ENCODE measurements at regions not wholly inside any gene's neighbourhood (a gene's known extent, or its start where the extent isn't known, plus 50 kb on each side); places are given as distances from the start of the nearest gene placed in this dataset.
"Not testable (repeated sequence)": the region's sequence is repeated elsewhere in the genome, so short reads cannot be mapped to it uniquely, and the experiment has no call there.

- no peak overlapping the region for H3K27ac ChIP-seq (ENCODE audit: low read depth in 2 of 2, low read length in 1 of 2)
- H3K4me1 ChIP-seq (ENCODE audit: control insufficient read depth in 2 of 2, insufficient read depth in 2 of 2, low read length in 1 of 2) = no peaks in the 10 kb centered on the region
- 62 to 78% methylated on average over 3 of the region's 3 CpGs for WGBS, 2 donors
- no peaks in the 10 kb centered on the region for H3K9me3 ChIP-seq (ENCODE audit: control insufficient read depth in 2 of 2, insufficient read depth in 1 of 2, low read depth in 1 of 2, low read length in 1 of 2)
- H3K27me3 ChIP-seq (ENCODE audit: control insufficient read depth in 1 of 2, insufficient read depth in 2 of 2, low read length in 2 of 2) = no peaks in the 10 kb centered on the region
- H3K36me3 ChIP-seq (ENCODE audit: control insufficient read depth in 2 of 2, insufficient read depth in 2 of 2, low read length in 1 of 2) = no peaks in the 10 kb centered on the region
- no peak overlapping the region for H3K4me3 ChIP-seq (ENCODE audit: low read depth in 1 of 2, low read length in 2 of 2)
Observed at GRCh38 chr10:58072634-58073033, 195.1 kb downstream of the IPMK start.

- Histone ChIP-seq H3K4me3 (ENCODE audit: low read depth in 1 of 2, low read length in 2 of 2) (no peak overlapping the region), H3K27ac (ENCODE audit: low read depth in 2 of 2, low read length in 1 of 2) (no peak overlapping the region), H3K4me1 (ENCODE audit: control insufficient read depth in 2 of 2, insufficient read depth in 2 of 2, low read length in 1 of 2) (no peaks in the 10 kb centered on the region), H3K36me3 (ENCODE audit: control insufficient read depth in 2 of 2, insufficient read depth in 2 of 2, low read length in 1 of 2) (no peaks in the 10 kb centered on the region), H3K27me3 (ENCODE audit: control insufficient read depth in 1 of 2, insufficient read depth in 2 of 2, low read length in 2 of 2) (no peaks in the 10 kb centered on the region), H3K9me3 (ENCODE audit: control insufficient read depth in 2 of 2, insufficient read depth in 1 of 2, low read depth in 1 of 2, low read length in 1 of 2) (no peaks in the 10 kb centered on the region)
- WGBS, 2 donors = 59 to 66% methylated on average over 6 of the region's 6 CpGs
Observed at GRCh38 chr10:58070956-58071355, 196.7 kb downstream of the IPMK start.

- 89 to 95% methylated on average over 2 of the region's 2 CpGs for WGBS, 2 donors
- Histone ChIP-seq H3K27me3 (ENCODE audit: control insufficient read depth in 1 of 2, insufficient read depth in 2 of 2, low read length in 2 of 2) (no peaks in the 10 kb centered on the region), H3K4me3 (ENCODE audit: low read depth in 1 of 2, low read length in 2 of 2) (no peak overlapping the region), H3K27ac (ENCODE audit: low read depth in 2 of 2, low read length in 1 of 2) (no peak overlapping the region), H3K36me3 (ENCODE audit: control insufficient read depth in 2 of 2, insufficient read depth in 2 of 2, low read length in 1 of 2) (no peaks in the 10 kb centered on the region), H3K9me3 (ENCODE audit: control insufficient read depth in 2 of 2, insufficient read depth in 1 of 2, low read depth in 1 of 2, low read length in 1 of 2) (no peaks in the 10 kb centered on the region), H3K4me1 (ENCODE audit: control insufficient read depth in 2 of 2, insufficient read depth in 2 of 2, low read length in 1 of 2) (no peaks in the 10 kb centered on the region)
Observed at GRCh38 chr10:58068809-58069208, 198.9 kb downstream of the IPMK start.

GRCh38 chr10:58066979-58067378 is 200.7 kb downstream of the IPMK start:
- Histone ChIP-seq H3K4me3 (ENCODE audit: low read depth in 1 of 2, low read length in 2 of 2) (no peak overlapping the region), H3K9me3 (ENCODE audit: control insufficient read depth in 2 of 2, insufficient read depth in 1 of 2, low read depth in 1 of 2, low read length in 1 of 2) (no peaks in the 10 kb centered on the region), H3K27ac (ENCODE audit: low read depth in 2 of 2, low read length in 1 of 2) (no peak overlapping the region), H3K27me3 (ENCODE audit: control insufficient read depth in 1 of 2, insufficient read depth in 2 of 2, low read length in 2 of 2) (no peaks in the 10 kb centered on the region), H3K36me3 (ENCODE audit: control insufficient read depth in 2 of 2, insufficient read depth in 2 of 2, low read length in 1 of 2) (no peaks in the 10 kb centered on the region), H3K4me1 (ENCODE audit: control insufficient read depth in 2 of 2, insufficient read depth in 2 of 2, low read length in 1 of 2) (no peaks in the 10 kb centered on the region)
- 65 to 67% methylated on average over 4 of the region's 4 CpGs for WGBS, 2 donors

- H3K4me1 ChIP-seq (ENCODE audit: control insufficient read depth in 2 of 2, insufficient read depth in 2 of 2, low read length in 1 of 2) = no peaks in the 10 kb centered on the region
- no peak overlapping the region for H3K27ac ChIP-seq (ENCODE audit: low read depth in 2 of 2, low read length in 1 of 2)
- H3K27me3 ChIP-seq (ENCODE audit: control insufficient read depth in 1 of 2, insufficient read depth in 2 of 2, low read length in 2 of 2) = no peaks in the 10 kb centered on the region
- H3K36me3 ChIP-seq (ENCODE audit: control insufficient read depth in 2 of 2, insufficient read depth in 2 of 2, low read length in 1 of 2) = no peaks in the 10 kb centered on the region
- no peak overlapping the region for H3K4me3 ChIP-seq (ENCODE audit: low read depth in 1 of 2, low read length in 2 of 2)
- H3K9me3 ChIP-seq (ENCODE audit: control insufficient read depth in 2 of 2, insufficient read depth in 1 of 2, low read depth in 1 of 2, low read length in 1 of 2) = no peaks in the 10 kb centered on the region
- 60 to 65% methylated on average over 4 of the region's 4 CpGs for WGBS, 2 donors
Observed at GRCh38 chr10:58066126-58066525, 201.6 kb downstream of the IPMK start.

GRCh38 chr10:58065529-58065815 is 202.2 kb downstream of the IPMK start:
- Histone ChIP-seq H3K27me3 (ENCODE audit: control insufficient read depth in 1 of 2, insufficient read depth in 2 of 2, low read length in 2 of 2) (no peaks in the 10 kb centered on the region), H3K4me1 (ENCODE audit: control insufficient read depth in 2 of 2, insufficient read depth in 2 of 2, low read length in 1 of 2) (no peaks in the 10 kb centered on the region), H3K36me3 (ENCODE audit: control insufficient read depth in 2 of 2, insufficient read depth in 2 of 2, low read length in 1 of 2) (no peaks in the 10 kb centered on the region), H3K4me3 (ENCODE audit: low read depth in 1 of 2, low read length in 2 of 2) (no peak overlapping the region), H3K9me3 (ENCODE audit: control insufficient read depth in 2 of 2, insufficient read depth in 1 of 2, low read depth in 1 of 2, low read length in 1 of 2) (no peaks in the 10 kb centered on the region), H3K27ac (ENCODE audit: low read depth in 2 of 2, low read length in 1 of 2) (no peak overlapping the region)
- 54 to 56% methylated on average over 6 of the region's 6 CpGs for WGBS, 2 donors

- no peaks in the 10 kb centered on the region for H3K27me3 ChIP-seq (ENCODE audit: control insufficient read depth in 1 of 2, insufficient read depth in 2 of 2, low read length in 2 of 2)
- H3K36me3 ChIP-seq (ENCODE audit: control insufficient read depth in 2 of 2, insufficient read depth in 2 of 2, low read length in 1 of 2) = no peaks in the 10 kb centered on the region
- WGBS, 2 donors = 45% methylated on average over 4 of the region's 4 CpGs
- H3K9me3 ChIP-seq (ENCODE audit: control insufficient read depth in 2 of 2, insufficient read depth in 1 of 2, low read depth in 1 of 2, low read length in 1 of 2) = no peaks in the 10 kb centered on the region
- no peak overlapping the region for H3K27ac ChIP-seq (ENCODE audit: low read depth in 2 of 2, low read length in 1 of 2)
- H3K4me1 ChIP-seq (ENCODE audit: control insufficient read depth in 2 of 2, insufficient read depth in 2 of 2, low read length in 1 of 2) = no peaks in the 10 kb centered on the region
- no peak overlapping the region for H3K4me3 ChIP-seq (ENCODE audit: low read depth in 1 of 2, low read length in 2 of 2)
Observed at GRCh38 chr10:58064714-58065528, 202.8 kb downstream of the IPMK start.

GRCh38 chr10:58063861-58064480 is 203.7 kb downstream of the IPMK start:
- H3K4me3 ChIP-seq (ENCODE audit: low read depth in 1 of 2, low read length in 2 of 2) = no peak overlapping the region
- WGBS, 2 donors = 38 to 39% methylated on average over 7 of the region's 7 CpGs
- H3K27ac ChIP-seq (ENCODE audit: low read depth in 2 of 2, low read length in 1 of 2) = no peak overlapping the region
- no peaks in the 10 kb centered on the region for H3K9me3 ChIP-seq (ENCODE audit: control insufficient read depth in 2 of 2, insufficient read depth in 1 of 2, low read depth in 1 of 2, low read length in 1 of 2)
- H3K4me1 ChIP-seq (ENCODE audit: control insufficient read depth in 2 of 2, insufficient read depth in 2 of 2, low read length in 1 of 2) = no peaks in the 10 kb centered on the region
- H3K27me3 ChIP-seq (ENCODE audit: control insufficient read depth in 1 of 2, insufficient read depth in 2 of 2, low read length in 2 of 2) = no peaks in the 10 kb centered on the region
- H3K36me3 ChIP-seq (ENCODE audit: control insufficient read depth in 2 of 2, insufficient read depth in 2 of 2, low read length in 1 of 2) = no peaks in the 10 kb centered on the region

- not testable (repeated sequence) for H3K4me1 ChIP-seq (ENCODE audit: control insufficient read depth in 2 of 2, insufficient read depth in 2 of 2, low read length in 1 of 2); H3K27ac ChIP-seq (ENCODE audit: low read depth in 2 of 2, low read length in 1 of 2); H3K36me3 ChIP-seq (ENCODE audit: control insufficient read depth in 2 of 2, insufficient read depth in 2 of 2, low read length in 1 of 2); H3K4me3 ChIP-seq (ENCODE audit: low read depth in 1 of 2, low read length in 2 of 2); H3K27me3 ChIP-seq (ENCODE audit: control insufficient read depth in 1 of 2, insufficient read depth in 2 of 2, low read length in 2 of 2); H3K9me3 ChIP-seq (ENCODE audit: control insufficient read depth in 2 of 2, insufficient read depth in 1 of 2, low read depth in 1 of 2, low read length in 1 of 2)
- 82 to 91% methylated on average over 1 of the region's 1 CpG for WGBS, 2 donors
Observed at GRCh38 chr10:58058683-58059082, 209.0 kb downstream of the IPMK start.

- H3K4me1 ChIP-seq (ENCODE audit: control insufficient read depth in 2 of 2, insufficient read depth in 2 of 2, low read length in 1 of 2) = no peaks in the 10 kb centered on the region
- H3K36me3 ChIP-seq (ENCODE audit: control insufficient read depth in 2 of 2, insufficient read depth in 2 of 2, low read length in 1 of 2) = no peaks in the 10 kb centered on the region
- WGBS, 2 donors = 87 to 88% methylated on average over 2 of the region's 2 CpGs
- H3K4me3 ChIP-seq (ENCODE audit: low read depth in 1 of 2, low read length in 2 of 2) = no peak overlapping the region
- H3K27me3 ChIP-seq (ENCODE audit: control insufficient read depth in 1 of 2, insufficient read depth in 2 of 2, low read length in 2 of 2) = no peaks in the 10 kb centered on the region
- no peaks in the 10 kb centered on the region for H3K9me3 ChIP-seq (ENCODE audit: control insufficient read depth in 2 of 2, insufficient read depth in 1 of 2, low read depth in 1 of 2, low read length in 1 of 2)
- H3K27ac ChIP-seq (ENCODE audit: low read depth in 2 of 2, low read length in 1 of 2) = no peak overlapping the region
Observed at GRCh38 chr10:58054881-58055280, 212.8 kb downstream of the IPMK start.

Data from esophagus (tissue), 2 donors.